Stomach (tissue), 8 donors: ENCODE measurements at regions not wholly inside any gene's neighbourhood (a gene's known extent, or its start where the extent isn't known, plus 50 kb on each side); places are given as distances from the start of the nearest gene placed in this dataset.

Experiments
- DNase-seq, 2 donors: peaks; one replicate each; pipeline versions ENCODE4 v3.0.0 to v3.0.0-alpha.2; 2013 to 2019
- H3K27ac ChIP-seq, 5 donors: fragments of 200-600 bp in 4 of 5; sonication (generic) in 4 of 5; one replicate each; pipeline ENCODE4 v1.5.1; 2013 to 2019; ENCODE audit warnings: mild to moderate bottlenecking in 1 of 5, moderate library complexity in 1 of 5
- H3K27me3 ChIP-seq, 3 donors: fragments of 200-600 bp; sonication (generic); one replicate each; pipeline ENCODE4 v1.5.1; 2017 to 2019; ENCODE audit warnings: mixed run types in 1 of 3
- H3K36me3 ChIP-seq, 4 donors: fragments of 200-600 bp; sonication (generic); 1 replicate in 3 of 4; 2 replicates in 1 of 4; pipeline ENCODE4 v1.5.1; 2016 to 2019
- H3K4me1 ChIP-seq, 4 donors: fragments of 200-600 bp; sonication (generic); one replicate each; pipeline ENCODE4 v1.5.1; 2016 to 2019
- H3K4me3 ChIP-seq, 4 donors: fragments of 200-600 bp; sonication (generic) in 3 of 4; one replicate each; pipeline ENCODE4 v1.5.1; 2016 to 2019; ENCODE audit warnings: mild to moderate bottlenecking in 1 of 4
- H3K9me3 ChIP-seq, 4 donors: fragments of 200-600 bp; sonication (generic); one replicate each; pipeline ENCODE4 v1.5.1; 2016 to 2019
- EP300 ChIP-seq: sonication (generic); formaldehyde crosslinking; IDR thresholded peaks from one replicate; pipeline ENCODE4 v1.6.1; 2017; ENCODE audit warnings: antibody characterized with exemption
- POLR2A ChIP-seq, 4 donors: fragments of 450-650 bp; IDR thresholded peaks; one replicate each; pipeline ENCODE4 v1.6.1; 2016; ENCODE audit warnings: antibody characterized with exemption in 4 of 4, control low read depth in 2 of 4, mild to moderate bottlenecking in 1 of 4, moderate library complexity in 1 of 4
- POLR2AphosphoS5 ChIP-seq, 3 donors: sonication (generic); formaldehyde crosslinking; IDR thresholded peaks; one replicate each; pipeline ENCODE4 v1.6.1; 2016; ENCODE audit warnings: antibody characterized with exemption in 3 of 3
- WGBS, 5 donors: extraction: QIAGEN DNeasy Blood & Tissue Kit in 3 of 5; methylation state at CpG; one replicate each; pipeline versions ENCODE4 v1.1.5 to v1.1.7; 2013 to 2018; 5-methylcytosine and 5-hydroxymethylcytosine counted together
- intact Hi-C: fragments of 100-400 bp; cut with DNase I; formaldehyde crosslinking; loops from one replicate; pipeline ENCODE4 v1.15.1; 2023; ENCODE audit warnings: low total_unique reads
- TF ChIP-seq, protein P1 (sequence below), 7 experiments: fragments of 450-650 bp in 4 of 7; fragments of 200-600 bp in 3 of 7; sonication (generic) in 3 of 7; IDR thresholded peaks; one replicate each; pipeline ENCODE4 v1.5.1; 2016 to 2019; ENCODE audit warnings: antibody characterized with exemption in 7 of 7, control low read depth in 2 of 7, mild to moderate bottlenecking in 1 of 7
- donor health status: healthy with polysubstance abuse.
- donor health status: Bipolar disorder and iron deficiency.
- donor health status: healthy.

DNA sequence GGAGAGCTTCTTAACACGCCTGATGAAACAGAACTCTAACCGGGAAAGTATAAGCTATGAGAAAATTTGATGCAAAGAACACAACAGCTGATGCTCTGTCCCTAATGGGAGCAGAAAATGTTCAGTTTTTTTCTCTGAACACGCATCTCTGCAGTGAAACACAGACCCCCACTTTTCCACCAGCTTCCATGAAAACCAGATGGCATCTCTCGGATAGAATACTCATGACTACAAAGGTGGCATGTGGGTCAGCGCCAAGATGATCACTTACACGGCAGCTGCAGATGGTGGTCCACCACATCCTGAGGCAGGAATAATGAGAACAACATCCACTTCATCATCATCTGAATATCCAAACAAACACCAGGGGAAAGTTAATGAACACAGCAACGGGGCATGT lies 85.2 kb upstream of the CNR1 start:
- Histone ChIP-seq H3K36me3 (no peaks in the 10 kb centered on the region), H3K27ac (no peak overlapping the region), H3K27me3 (no peaks in the 10 kb centered on the region), H3K4me1 (no peaks in the 10 kb centered on the region), H3K4me3 (no peak overlapping the region), H3K9me3 (peaks cover 0 to 21% (median 6%) of the 10 kb centered on the region in 4 donors)
- WGBS, 5 donors, result 70 to 83% (median 80%) methylated on average over 7 of the region's 7 CpGs
- no peak for DNase-seq
- TF ChIP-seq POLR2AphosphoS5 (IDR thresholded peaks at IDR 0.05), result no peak
- TF ChIP-seq, protein P1, sequence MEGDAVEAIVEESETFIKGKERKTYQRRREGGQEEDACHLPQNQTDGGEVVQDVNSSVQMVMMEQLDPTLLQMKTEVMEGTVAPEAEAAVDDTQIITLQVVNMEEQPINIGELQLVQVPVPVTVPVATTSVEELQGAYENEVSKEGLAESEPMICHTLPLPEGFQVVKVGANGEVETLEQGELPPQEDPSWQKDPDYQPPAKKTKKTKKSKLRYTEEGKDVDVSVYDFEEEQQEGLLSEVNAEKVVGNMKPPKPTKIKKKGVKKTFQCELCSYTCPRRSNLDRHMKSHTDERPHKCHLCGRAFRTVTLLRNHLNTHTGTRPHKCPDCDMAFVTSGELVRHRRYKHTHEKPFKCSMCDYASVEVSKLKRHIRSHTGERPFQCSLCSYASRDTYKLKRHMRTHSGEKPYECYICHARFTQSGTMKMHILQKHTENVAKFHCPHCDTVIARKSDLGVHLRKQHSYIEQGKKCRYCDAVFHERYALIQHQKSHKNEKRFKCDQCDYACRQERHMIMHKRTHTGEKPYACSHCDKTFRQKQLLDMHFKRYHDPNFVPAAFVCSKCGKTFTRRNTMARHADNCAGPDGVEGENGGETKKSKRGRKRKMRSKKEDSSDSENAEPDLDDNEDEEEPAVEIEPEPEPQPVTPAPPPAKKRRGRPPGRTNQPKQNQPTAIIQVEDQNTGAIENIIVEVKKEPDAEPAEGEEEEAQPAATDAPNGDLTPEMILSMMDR (IDR thresholded peaks at IDR 0.05), result no peak
- no peak for TF ChIP-seq POLR2A (IDR thresholded peaks at IDR 0.05)
- no peak for TF ChIP-seq EP300
- intact Hi-C loops, result no loop called here

DNA sequence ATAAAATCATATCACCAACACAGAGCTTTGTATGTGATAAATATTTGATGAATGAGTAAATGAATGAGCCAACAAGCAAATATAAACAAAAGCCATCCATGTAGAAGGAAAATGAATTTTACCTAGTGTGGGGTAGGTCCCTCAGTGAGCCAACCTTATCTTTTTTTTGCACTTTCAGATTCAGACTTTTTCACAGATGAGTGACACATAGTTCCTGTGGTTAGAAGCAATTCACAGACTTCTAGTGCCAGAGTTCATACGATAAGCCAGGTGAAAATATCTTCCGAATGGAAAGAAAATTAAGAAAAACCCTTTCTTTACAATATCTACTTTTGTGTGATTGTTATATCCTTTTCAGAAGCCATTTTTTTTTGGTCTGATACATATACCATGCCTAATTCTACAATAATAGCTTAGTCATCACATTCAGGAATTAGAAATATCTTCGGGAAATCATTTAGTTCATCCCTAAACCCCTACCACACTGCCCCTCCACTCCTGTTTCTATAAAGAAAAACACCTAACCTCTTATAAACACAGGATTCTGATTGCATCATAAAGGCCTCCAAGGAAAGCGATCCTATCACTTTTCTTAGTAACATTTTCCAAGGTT lies 82.7 kb upstream of the CNR1 start:
- no peaks in the 10 kb centered on the region for H3K36me3 ChIP-seq
- no peak overlapping the region for H3K4me3 ChIP-seq
- no peaks in the 10 kb centered on the region for H3K4me1 ChIP-seq
- intact Hi-C loops, result no loop called here
- no peaks in the 10 kb centered on the region for H3K27me3 ChIP-seq
- 77 to 83% (median 81%) methylated on average over 4 of the region's 4 CpGs for WGBS, 5 donors
- DNase-seq, result no peak
- H3K9me3 ChIP-seq, result peaks cover 0 to 9% (median 2%) of the 10 kb centered on the region in 4 donors
- TF ChIP-seq POLR2A (IDR thresholded peaks at IDR 0.05) (no peak), POLR2AphosphoS5 (IDR thresholded peaks at IDR 0.05) (no peak), EP300 (no peak)
- TF ChIP-seq, protein P1 (IDR thresholded peaks at IDR 0.05), result no peak
- no peak overlapping the region for H3K27ac ChIP-seq

DNA sequence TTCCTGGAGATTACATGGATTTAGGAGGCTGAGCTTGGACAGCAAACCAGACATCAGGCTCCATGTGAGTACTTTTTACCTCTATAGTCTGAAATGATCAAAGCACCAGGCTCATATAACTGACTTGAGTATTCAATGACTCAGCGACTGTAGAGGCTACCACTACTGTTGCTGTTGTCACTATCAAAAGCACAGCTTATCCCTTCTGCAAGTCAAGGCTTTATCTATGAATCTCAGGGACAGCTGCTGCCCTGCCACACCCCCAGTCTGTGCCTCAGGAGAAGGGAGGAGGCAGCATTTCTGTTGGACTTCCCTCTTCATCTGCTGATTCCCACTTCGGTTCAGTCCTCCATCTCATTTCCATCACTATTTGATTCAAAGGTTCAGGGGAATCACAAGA lies 80.5 kb upstream of the CNR1 start:
- Histone ChIP-seq H3K4me1 (no peaks in the 10 kb centered on the region), H3K9me3 (peaks cover 0 to 4% (median 1%) of the 10 kb centered on the region in 4 donors), H3K27ac (no peak overlapping the region), H3K36me3 (no peaks in the 10 kb centered on the region), H3K27me3 (no peaks in the 10 kb centered on the region), H3K4me3 (no peak overlapping the region)
- 69 to 89% (median 71%) methylated on average over 2 of the region's 2 CpGs for WGBS, 5 donors
- intact Hi-C loops, result no loop called here
- TF ChIP-seq POLR2AphosphoS5 (IDR thresholded peaks at IDR 0.05), result no peak
- DNase-seq, result no peak

DNA sequence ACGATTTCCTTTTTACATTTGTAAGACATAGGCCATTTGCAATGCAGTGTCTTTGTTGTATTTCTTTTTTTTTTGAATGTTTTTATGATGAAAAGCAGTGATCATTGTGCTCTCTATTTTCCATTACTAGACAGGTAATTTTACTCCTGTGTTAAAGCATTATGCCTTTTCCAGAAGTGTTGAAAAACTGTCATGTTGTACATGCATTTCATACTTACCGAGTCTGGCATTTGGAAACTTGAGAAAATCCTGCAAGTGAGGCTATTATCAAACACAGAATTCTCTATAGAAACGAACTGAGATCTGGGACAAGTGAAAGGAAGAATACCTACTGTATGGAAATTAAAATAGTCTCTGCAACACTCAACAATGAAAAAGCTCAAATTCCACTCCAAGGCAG lies 78.6 kb upstream of the CNR1 start:
- H3K9me3 ChIP-seq, result peaks cover 0 to 8% (median 3%) of the 10 kb centered on the region in 4 donors
- H3K36me3 ChIP-seq, result no peaks in the 10 kb centered on the region
- no peaks in the 10 kb centered on the region for H3K4me1 ChIP-seq
- TF ChIP-seq, protein P1 (IDR thresholded peaks at IDR 0.05), result no peak
- TF ChIP-seq EP300 (no peak), POLR2A (IDR thresholded peaks at IDR 0.05) (no peak), POLR2AphosphoS5 (IDR thresholded peaks at IDR 0.05) (no peak)
- H3K27me3 ChIP-seq, result no peaks in the 10 kb centered on the region
- WGBS, 5 donors, result 60 to 70% (median 65%) methylated on average over 3 of the region's 3 CpGs
- DNase-seq, result no peak
- intact Hi-C loops, result no loop called here
- no peak overlapping the region for H3K27ac ChIP-seq
- no peak overlapping the region for H3K4me3 ChIP-seq

DNA sequence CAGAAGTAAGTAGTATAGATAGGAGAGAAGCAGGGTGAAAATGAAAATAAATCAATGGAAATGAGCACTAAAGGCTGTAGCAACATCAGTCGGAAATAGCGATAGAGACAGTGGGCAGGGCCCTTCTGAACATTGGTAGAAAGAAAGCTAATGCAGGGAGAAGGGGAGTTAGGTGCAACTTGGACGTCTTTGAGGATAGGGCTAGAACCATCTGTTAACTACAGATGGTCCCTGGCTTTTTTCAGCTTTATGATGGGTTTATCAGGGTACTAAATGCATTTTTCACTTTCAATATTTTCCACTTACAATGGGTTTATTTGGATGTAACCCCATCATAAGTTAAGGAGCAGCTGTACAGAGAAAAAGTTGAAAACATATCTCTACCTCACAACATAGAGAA lies 72.8 kb upstream of the CNR1 start:
- intact Hi-C loops, result no loop called here
- 83 to 88% (median 87%) methylated on average over 3 of the region's 3 CpGs for WGBS, 5 donors
- H3K9me3 ChIP-seq, result peaks cover 0 to 8% (median 3%) of the 10 kb centered on the region in 4 donors

More for the DNA sequence above, 72.8 kb upstream of the CNR1 start:
- no peaks in the 10 kb centered on the region for H3K4me1 ChIP-seq
- DNase-seq, result no peak
- TF ChIP-seq, protein P1 (IDR thresholded peaks at IDR 0.05), result no peak
- no peak for TF ChIP-seq POLR2A (IDR thresholded peaks at IDR 0.05)
- TF ChIP-seq EP300, result no peak
- TF ChIP-seq POLR2AphosphoS5 (IDR thresholded peaks at IDR 0.05), result no peak
- H3K27ac ChIP-seq, result no peak overlapping the region
- H3K27me3 ChIP-seq, result no peaks in the 10 kb centered on the region
- H3K4me3 ChIP-seq, result no peak overlapping the region
- no peaks in the 10 kb centered on the region for H3K36me3 ChIP-seq
